Fibroblast of skin of scalp (primary cell): ENCODE measurements at regions not wholly inside any gene's neighbourhood (a gene's known extent, or its start where the extent isn't known, plus 50 kb on each side); places are given as distances from the start of the nearest gene placed in this dataset.

Experiments used
- DNase-seq: peaks from one replicate; pipeline ENCODE4 v3.0.0-alpha.2; 2013

GRCh38 chr18:79610461-79611039 lies 69.1 kb upstream of the CTDP1 start:
- DNase-seq, result no peak

DNA sequence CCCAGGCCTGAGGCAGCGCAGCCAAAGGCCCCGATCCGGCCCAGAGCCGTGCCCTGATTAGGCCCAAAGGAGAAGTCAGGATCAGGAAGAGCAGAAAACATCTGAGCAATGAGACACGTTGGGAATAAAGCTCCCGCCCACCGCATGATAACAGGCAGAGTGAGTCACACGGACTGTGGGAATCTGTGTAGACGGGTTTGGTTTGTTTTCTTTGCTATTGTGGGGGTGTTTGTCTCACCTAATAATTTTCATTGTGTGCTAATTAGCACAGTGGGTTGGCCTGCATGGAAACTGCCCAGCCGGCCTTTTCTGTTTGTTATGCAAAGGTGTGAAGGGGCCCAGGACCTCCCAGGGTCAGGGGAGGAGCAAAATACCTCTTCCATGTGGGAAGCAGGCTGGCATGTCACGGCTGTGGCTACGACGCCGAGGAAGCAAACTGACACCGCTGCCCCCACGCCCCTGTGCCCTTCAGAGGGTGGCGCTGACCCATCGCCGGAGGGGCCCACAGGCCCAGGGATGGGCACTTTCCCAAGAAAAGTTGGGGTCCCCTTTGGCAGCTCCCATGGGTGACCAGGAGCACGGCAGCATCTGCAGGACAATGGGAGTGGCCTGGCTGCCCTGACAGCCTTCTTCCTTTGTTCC lies 68.4 kb upstream of the CTDP1 start:
- DNase-seq, result peak; percentile 74

- DNase-seq, result no peak
Measured at GRCh38 chr18:79612291-79613108, 67.1 kb upstream of the CTDP1 start.

DNA sequence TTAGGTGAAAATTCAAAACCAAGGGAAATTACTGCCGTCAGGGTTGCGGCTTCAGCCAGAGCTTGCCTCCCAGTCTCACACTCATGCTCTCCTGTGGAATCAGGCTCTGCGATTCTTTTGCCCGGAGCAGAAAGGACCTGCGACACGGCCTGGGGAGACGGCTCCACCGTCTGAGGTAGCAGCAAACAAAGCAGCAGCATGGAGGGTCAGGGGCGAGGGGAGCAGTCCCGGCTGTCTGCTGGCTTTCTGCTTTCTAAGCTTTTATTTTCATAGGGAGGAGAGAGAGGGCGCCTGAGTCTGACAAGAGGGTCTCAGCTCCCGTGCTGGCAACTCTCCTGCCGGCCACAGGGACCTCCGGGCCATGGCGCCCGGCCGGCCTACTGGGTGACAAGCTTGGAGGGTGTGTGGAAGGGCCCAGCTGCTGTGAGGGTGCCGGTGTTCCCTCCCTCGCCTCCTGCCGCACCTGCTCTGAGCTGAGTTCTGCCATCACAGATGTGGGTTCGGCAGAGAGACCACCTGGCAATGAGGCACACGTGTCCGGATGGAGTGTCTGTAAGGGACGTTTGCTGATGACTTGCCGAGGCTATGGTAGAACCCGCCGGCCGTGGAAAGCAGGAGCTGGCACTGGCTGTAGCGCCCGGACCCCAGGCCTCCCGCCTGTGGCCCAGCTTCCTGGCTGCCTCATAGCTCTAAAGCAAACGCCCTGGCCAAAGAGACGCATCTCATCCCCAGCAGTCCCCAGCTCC lies 66.2 kb upstream of the CTDP1 start:
- DNase-seq, result no peak

GRCh38 chr18:79614211-79614955 lies 65.2 kb upstream of the CTDP1 start:
- DNase-seq, result no peak

GRCh38 chr18:79615091-79615490 lies 64.5 kb upstream of the CTDP1 start:
- DNase-seq, result no peak

GRCh38 chr18:79615586-79615985 lies 64.0 kb upstream of the CTDP1 start:
- DNase-seq, result no peak

DNA sequence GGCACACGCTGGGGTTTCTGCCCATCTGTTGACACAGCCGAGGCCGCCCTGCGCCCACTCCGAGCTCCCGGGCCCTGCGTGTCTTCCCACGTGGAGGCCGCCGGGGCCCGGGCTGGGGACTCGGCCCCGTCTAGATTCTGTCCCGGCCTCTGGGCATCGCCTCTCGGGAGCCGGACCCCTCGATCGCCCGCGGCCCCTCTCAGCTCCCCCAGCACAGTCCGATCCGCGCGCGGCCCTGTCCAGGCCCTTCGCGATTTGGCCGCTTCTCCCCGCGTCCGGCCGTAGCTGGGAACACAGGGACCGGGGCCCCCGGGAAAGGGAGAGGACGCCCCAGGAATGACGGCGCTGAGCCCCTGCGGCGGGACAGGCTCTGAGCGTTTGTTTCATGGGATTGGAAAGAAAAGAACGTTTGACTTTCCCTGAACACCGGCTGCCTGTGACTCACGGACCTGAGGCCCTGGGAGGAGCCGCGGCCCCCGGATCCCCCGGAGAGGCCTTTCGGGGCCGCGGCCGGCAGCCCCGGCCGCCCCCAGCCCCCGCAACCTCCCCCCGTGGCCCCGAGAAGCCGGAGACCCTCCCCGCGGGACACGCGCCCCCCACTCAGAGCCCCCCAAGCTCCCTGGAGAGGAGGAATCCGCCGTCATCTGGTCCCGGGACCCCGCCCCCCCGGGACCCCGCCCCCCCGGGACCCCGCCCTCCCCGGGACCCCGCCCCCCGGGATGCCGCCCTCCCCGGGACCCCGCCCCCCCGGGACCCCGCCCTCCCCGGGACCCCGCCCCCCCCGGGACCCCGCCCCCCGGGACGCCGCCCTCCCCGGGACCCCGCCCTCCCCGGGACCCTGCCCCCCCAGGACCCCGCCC lies 62.7 kb upstream of the CTDP1 start:
- DNase-seq, result no peak

DNA sequence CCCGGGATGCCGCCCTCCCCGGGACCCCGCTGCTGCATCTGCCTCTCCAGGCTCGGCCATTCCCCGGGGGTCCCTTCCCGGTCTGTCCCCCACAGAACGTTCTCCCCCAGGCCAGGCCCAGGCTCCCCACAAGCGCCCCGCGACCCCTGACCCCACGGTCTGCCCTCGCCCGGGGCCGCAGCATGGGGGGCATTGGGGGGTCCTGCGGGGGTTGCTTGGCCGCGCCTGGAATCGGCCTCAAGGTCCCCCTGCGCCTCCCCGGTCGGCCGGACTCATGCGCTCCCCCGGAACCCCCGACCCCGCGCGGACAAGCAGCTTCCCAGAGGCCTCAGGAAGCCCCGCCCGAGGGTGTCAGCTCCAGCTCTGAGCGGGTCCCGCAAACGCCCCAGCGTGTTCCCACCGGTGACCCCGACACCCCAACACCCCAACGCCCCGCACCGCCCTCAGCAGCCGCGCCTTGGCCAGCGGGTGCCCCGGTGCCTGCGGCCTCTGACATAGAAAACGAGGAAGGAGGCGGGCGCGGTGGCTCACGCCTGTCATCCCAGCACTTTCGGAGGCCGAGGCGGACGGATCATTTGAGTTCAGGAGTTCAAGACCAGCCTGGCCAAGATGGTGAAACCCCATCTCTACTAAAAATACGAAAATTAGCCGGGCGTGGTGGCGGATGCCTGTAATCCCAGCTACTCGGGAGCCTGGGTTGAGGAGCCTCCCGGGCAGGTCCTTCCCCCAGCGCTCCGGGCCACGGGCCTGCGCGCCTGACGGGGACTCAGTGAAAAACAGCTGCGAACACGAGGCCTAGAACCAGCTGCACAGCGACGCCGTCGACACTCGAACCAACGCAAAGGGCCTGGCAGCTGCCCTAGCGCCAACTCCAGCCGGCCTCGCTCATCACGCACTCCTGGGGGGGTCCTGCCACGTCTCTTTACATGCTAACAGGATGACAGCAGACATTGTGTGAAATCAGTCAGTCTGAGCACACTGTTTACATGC lies 61.8 kb upstream of the CTDP1 start:
- no peak for DNase-seq

DNA sequence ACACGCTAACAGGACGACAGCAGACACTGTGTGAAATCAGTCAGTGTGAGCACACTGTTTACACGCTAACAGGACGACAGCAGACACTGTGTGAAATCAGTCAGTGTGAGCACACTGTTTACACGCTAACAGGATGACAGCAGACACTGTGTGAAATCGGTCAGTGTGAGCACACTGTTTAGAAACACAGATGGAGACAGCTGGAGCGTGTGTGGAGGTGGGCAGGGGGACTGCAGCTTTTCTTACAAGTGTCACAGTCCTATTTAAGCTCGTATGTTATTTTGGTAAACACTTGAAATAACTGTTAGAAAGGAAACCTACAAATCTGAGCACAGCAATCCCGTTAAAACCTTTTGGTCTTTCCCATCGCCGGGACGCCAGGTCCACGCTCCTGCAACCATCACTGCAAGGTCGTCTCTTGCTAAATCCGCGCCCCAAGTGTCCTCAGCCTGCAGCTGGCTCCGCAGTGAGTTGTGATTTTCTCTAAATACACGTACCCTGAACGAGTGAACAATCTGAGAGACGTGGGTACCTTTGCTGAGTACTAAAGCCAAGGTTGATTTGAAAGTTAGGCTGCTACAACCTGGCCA lies 58.9 kb upstream of the CTDP1 start:
- DNase-seq, result no peak

- DNase-seq, result no peak
Measured at GRCh38 chr18:79621501-79621900, 58.1 kb upstream of the CTDP1 start.

DNA sequence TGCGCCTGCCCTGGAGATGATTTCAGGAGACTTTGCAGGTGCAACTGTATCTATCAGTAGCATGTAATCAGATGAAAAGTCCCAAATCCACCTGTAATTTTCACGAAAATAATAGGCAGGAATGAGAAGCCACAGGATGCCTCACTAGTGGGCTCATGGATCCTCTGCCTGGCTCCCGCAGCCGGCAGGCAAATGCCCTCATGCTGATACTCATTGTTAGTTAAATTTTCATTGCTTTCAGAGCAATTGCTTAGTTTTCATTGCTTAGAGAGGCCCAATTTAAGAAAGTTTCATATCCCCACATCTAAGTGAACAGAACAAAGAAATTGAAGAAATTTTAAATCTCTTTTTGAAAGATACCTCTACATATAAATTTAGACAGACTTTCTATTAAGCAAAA lies 57.6 kb upstream of the CTDP1 start:
- no peak for DNase-seq

- DNase-seq, result no peak
Measured at GRCh38 chr18:79624356-79625170, 55.0 kb upstream of the CTDP1 start.

DNA sequence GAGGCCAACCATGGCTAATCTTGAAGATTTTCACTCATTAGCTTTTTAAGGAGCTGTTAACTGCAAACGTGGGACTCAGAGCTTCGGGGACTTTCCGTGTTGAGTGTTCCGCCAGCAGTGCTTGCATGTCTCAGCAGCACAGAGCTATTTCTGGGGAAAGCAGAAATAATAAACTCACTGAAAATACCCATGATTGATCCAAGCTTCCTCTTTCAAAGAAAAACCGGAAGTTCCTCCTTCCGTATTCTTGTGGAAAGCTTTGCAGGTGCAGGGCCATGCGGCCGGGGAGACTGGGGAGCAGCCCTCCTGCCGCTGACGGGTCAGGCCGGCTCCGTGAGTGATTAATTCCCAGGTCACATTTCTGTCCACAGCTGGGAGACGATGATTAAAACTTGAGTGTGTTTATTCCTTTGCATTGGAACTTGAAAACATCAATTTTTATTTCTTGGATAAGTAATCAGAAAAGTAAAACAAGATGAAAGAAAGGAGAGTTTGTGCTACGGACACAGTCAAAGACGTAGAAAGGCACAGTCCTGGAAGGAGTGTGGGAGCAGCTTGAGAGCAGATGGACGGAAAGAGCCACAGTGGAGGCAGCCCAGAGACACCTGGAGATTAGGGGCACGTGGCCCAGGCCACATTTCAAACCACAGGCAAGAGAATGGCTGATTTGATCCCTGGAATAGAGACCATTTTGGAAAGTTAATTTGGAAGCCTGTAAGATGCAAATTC lies 54.2 kb upstream of the CTDP1 start:
- DNase-seq, result no peak

DNA sequence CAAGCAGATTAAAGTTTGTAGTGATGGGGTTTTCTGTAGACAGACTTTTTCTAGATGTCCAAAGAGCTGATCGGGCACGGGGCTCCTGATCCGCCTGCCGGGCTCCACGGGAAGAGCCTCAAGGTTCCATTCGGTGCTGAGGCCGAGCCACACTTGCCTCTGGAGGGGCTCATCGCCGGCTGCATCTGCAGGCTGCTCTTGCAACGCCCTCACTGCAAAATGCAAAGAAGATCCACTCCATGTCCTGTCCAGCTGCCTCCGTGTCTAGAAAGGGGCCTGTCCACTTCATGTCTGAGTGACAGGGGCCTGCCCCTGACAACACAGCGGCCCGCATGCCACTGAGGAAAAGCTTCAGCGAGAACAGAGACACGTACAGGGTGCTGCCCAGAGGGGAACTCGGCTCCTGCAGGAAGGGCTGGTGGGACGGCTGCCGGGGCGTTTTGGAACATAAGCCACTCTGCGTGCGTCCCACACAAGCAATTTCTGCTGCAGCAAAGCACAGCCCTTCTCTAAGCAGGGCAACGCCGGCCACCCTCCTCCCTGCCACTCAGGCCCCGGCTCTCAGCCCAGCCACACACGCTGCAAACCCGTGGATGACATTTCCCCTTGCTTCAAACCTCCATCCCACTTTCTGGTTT lies 53.6 kb upstream of the CTDP1 start:
- DNase-seq, result no peak

DNA sequence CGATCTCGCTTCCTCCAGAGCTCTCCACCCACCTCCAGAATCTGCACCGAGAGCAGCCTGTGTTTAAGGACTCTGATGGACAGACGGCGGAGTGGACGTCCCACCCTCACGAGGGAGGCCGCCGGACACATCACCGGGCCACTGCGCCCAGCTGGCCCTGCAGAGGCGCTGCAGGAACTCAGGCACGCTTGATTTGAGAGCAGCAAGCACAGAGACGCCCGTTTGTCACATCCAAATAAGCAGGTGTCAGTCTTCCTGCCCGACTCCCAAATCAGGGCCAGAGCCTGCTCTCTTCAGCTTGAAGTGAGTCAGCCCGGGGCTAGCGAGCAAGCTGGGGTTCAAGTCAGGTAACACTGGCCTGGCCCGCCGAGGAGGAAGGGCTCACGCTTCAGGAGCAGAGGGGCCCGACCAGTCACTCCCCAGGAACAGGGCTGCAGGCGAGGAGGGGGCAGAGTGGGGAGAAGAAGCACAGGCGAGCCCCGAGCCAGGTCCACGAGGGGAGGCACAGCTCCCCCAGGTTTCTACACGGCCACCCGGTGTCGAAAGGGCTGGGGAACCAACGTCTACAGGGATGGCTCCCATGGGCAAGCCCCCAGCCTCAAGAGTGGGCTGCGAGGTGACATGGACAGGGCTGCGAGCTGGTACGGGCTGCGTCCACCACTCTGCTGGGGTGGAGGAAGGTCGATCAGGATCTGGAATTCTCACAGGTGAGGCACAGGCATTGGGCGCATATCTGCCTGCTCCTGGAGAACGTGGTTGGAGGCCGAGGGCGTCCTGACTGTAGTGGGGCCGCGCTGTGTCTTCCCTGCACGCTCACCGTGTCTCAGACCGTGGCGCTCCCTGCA lies 52.5 kb upstream of the CTDP1 start:
- DNase-seq, result no peak
